ENCODE measurements at regions not wholly inside any gene's neighbourhood (a gene's known extent, or its start where the extent isn't known, plus 50 kb on each side); places are given as distances from the start of the nearest gene placed in this dataset.
A peak's percentile ranks its signal among the peaks of the same experiment; 100 is the strongest.

GRCh38 chr12:127351481-127352010 is 915.4 kb upstream of the TMEM132C start:
- H3K36me3 ChIP-seq (ENCODE audit: control insufficient read depth, insufficient read depth, low read length): no peaks in the 10 kb centered on the region
- TF ChIP-seq, protein P1, sequence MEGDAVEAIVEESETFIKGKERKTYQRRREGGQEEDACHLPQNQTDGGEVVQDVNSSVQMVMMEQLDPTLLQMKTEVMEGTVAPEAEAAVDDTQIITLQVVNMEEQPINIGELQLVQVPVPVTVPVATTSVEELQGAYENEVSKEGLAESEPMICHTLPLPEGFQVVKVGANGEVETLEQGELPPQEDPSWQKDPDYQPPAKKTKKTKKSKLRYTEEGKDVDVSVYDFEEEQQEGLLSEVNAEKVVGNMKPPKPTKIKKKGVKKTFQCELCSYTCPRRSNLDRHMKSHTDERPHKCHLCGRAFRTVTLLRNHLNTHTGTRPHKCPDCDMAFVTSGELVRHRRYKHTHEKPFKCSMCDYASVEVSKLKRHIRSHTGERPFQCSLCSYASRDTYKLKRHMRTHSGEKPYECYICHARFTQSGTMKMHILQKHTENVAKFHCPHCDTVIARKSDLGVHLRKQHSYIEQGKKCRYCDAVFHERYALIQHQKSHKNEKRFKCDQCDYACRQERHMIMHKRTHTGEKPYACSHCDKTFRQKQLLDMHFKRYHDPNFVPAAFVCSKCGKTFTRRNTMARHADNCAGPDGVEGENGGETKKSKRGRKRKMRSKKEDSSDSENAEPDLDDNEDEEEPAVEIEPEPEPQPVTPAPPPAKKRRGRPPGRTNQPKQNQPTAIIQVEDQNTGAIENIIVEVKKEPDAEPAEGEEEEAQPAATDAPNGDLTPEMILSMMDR (IDR thresholded peaks at IDR 0.05; ENCODE audit: insufficient read depth, low read length, poor library complexity, severe bottlenecking): no peak
- DNase-seq (ENCODE audit: extremely low read depth, insufficient read length): no peak
- H3K27me3 ChIP-seq (replicated peaks; ENCODE audit: control insufficient read depth, insufficient read depth, low read length): no peaks in the 10 kb centered on the region
- H3K4me3 ChIP-seq (replicated peaks; ENCODE audit: low read depth, low read length): no peak overlapping the region

- no peak for DNase-seq (ENCODE audit: extremely low read depth, insufficient read length)
- H3K36me3 ChIP-seq (ENCODE audit: control insufficient read depth, insufficient read depth, low read length): no peaks in the 10 kb centered on the region
- H3K27me3 ChIP-seq (replicated peaks; ENCODE audit: control insufficient read depth, insufficient read depth, low read length): no peaks in the 10 kb centered on the region
- TF ChIP-seq, protein P1 (IDR thresholded peaks at IDR 0.05; ENCODE audit: insufficient read depth, low read length, poor library complexity, severe bottlenecking): peak; percentile 33
- H3K4me3 ChIP-seq (replicated peaks; ENCODE audit: low read depth, low read length): no peak overlapping the region
These were observed 911.7 kb upstream of the TMEM132C start for GRCh38 chr12:127355061-127355841.

DNA sequence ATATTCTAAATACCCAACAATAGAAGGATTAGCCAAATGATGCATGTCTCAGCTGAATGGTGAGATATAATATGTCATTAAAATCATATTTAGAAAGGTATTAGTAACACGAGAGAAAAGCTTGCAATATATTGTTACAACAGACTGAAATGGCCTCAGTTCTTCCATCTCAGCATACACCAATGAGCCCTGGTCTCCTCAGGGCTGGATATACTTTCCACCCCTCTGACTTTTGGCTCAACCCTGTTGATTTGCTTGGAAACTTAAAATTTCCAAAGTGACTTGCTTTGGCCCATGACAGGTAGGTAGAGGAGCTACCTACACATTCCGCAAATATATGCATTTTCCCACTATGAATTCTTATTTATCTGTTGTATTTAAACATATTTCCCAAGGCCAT is 908.1 kb upstream of the TMEM132C start:
- TF ChIP-seq, protein P1 (IDR thresholded peaks at IDR 0.05; ENCODE audit: insufficient read depth, low read length, poor library complexity, severe bottlenecking): no peak
- no peak for DNase-seq (ENCODE audit: extremely low read depth, insufficient read length)
- no peaks in the 10 kb centered on the region for H3K27me3 ChIP-seq (replicated peaks; ENCODE audit: control insufficient read depth, insufficient read depth, low read length)

GRCh38 chr12:127360580-127360979 is 906.4 kb upstream of the TMEM132C start:
- Histone ChIP-seq H3K27me3 (replicated peaks; ENCODE audit: control insufficient read depth, insufficient read depth, low read length) (no peaks in the 10 kb centered on the region), H3K4me3 (replicated peaks; ENCODE audit: low read depth, low read length) (no peak overlapping the region), H3K36me3 (ENCODE audit: control insufficient read depth, insufficient read depth, low read length) (no peaks in the 10 kb centered on the region)
- no peak for DNase-seq (ENCODE audit: extremely low read depth, insufficient read length)
- TF ChIP-seq, protein P1 (IDR thresholded peaks at IDR 0.05; ENCODE audit: insufficient read depth, low read length, poor library complexity, severe bottlenecking): no peak

More for the DNA sequence above, 908.1 kb upstream of the TMEM132C start:
- H3K36me3 ChIP-seq (ENCODE audit: control insufficient read depth, insufficient read depth, low read length): no peaks in the 10 kb centered on the region
- no peak overlapping the region for H3K4me3 ChIP-seq (replicated peaks; ENCODE audit: low read depth, low read length)

DNA sequence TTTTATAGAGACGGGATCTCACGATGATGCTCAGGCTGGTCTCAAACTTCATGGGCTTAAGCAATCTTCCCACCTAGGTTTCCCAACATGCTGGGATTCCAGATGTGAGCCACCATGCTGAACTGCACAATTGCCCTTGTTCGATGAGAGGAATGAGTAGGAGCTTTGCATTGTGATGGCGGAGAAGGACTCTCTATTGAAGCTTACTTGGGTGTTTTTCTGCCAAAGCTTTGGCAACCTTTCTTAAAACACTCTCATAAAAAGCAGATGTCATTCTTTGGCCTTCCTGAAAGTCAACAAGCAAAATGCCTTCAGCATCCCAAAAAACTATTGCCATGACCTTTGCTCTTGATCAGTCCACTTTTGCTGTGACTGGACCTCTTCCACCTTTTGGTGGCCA is 904.8 kb upstream of the TMEM132C start:
- no peaks in the 10 kb centered on the region for H3K27me3 ChIP-seq (replicated peaks; ENCODE audit: control insufficient read depth, insufficient read depth, low read length)
- no peak for DNase-seq (ENCODE audit: extremely low read depth, insufficient read length)
- TF ChIP-seq, protein P1 (IDR thresholded peaks at IDR 0.05; ENCODE audit: insufficient read depth, low read length, poor library complexity, severe bottlenecking): no peak
- no peaks in the 10 kb centered on the region for H3K36me3 ChIP-seq (ENCODE audit: control insufficient read depth, insufficient read depth, low read length)
- H3K4me3 ChIP-seq (replicated peaks; ENCODE audit: low read depth, low read length): no peak overlapping the region

All from GM06990 (cell line).